H9 (cell line): ENCODE measurements at regions not wholly inside any gene's neighbourhood (a gene's known extent, or its start where the extent isn't known, plus 50 kb on each side); places are given as distances from the start of the nearest gene placed in this dataset.

ENCODE experiments used
- DNase-seq: peaks from one replicate; pipeline ENCODE4 v3.0.0-alpha.2; 2017
- H2AFZ ChIP-seq: one replicate; pipeline ENCODE4 v1.6.1; 2013; ENCODE audit warnings: mild to moderate bottlenecking, low read length, control low read depth, moderate library complexity
- H2AK5ac ChIP-seq: 2 replicates; pipeline ENCODE4 v1.6.1; 2013; ENCODE audit warnings: low read length, control low read depth, mixed read lengths; ENCODE audit not compliant: insufficient read length
- H2BK120ac ChIP-seq: one replicate; pipeline ENCODE4 v1.6.1; 2013; ENCODE audit warnings: low read depth, mild to moderate bottlenecking, low read length, control low read depth, inconsistent platforms; ENCODE audit not compliant: poor library complexity, severe bottlenecking
- H2BK12ac ChIP-seq: 2 replicates; pipeline ENCODE4 v1.6.1; 2013; ENCODE audit warnings: low read length, control low read depth, mixed read lengths, low read depth; ENCODE audit not compliant: insufficient read length
- H2BK15ac ChIP-seq: 2 replicates; pipeline ENCODE4 v1.6.1; 2013; ENCODE audit warnings: low read depth, low read length, control low read depth
- H2BK20ac ChIP-seq: one replicate; pipeline ENCODE4 v1.6.1; 2013; ENCODE audit warnings: low read depth, mild to moderate bottlenecking, low read length, control low read depth, inconsistent platforms; ENCODE audit not compliant: poor library complexity, severe bottlenecking
- H2BK5ac ChIP-seq: 2 replicates; pipeline ENCODE4 v1.6.1; 2013; ENCODE audit warnings: low read length, control low read depth, mixed read lengths; ENCODE audit not compliant: insufficient read length
- H3K14ac ChIP-seq: 2 replicates; pipeline ENCODE4 v1.6.1; 2013; ENCODE audit warnings: low read length, control low read depth; ENCODE audit not compliant: insufficient read depth
- H3K18ac ChIP-seq: 2 replicates; pipeline ENCODE4 v1.6.1; 2013; ENCODE audit warnings: low read depth, mild to moderate bottlenecking, mixed read lengths, low read length, control low read depth; ENCODE audit not compliant: insufficient read length
- H3K23ac ChIP-seq: 2 replicates; pipeline ENCODE4 v1.6.1; 2013; ENCODE audit warnings: low read length, control low read depth, mixed read lengths, low read depth; ENCODE audit not compliant: insufficient read length
- H3K23me2 ChIP-seq: 2 replicates; pipeline ENCODE4 v1.6.1; 2013; ENCODE audit warnings: low read depth, mild to moderate bottlenecking, mixed read lengths, low read length, control low read depth; ENCODE audit not compliant: insufficient read length, poor library complexity, severe bottlenecking
- H3K27ac ChIP-seq: 2 replicates; pipeline ENCODE4 v1.5.1; 2013; ENCODE audit warnings: low read length, control low read depth, mixed read lengths, low read depth; ENCODE audit not compliant: insufficient read length
- H3K27me3 ChIP-seq: 2 replicates; pipeline ENCODE4 v1.6.1; 2013; ENCODE audit warnings: low read length, control low read depth, inconsistent platforms; ENCODE audit not compliant: insufficient read depth
- H3K4ac ChIP-seq: 2 replicates; pipeline ENCODE4 v1.6.1; 2013; ENCODE audit warnings: low read depth, mild to moderate bottlenecking, control low read depth, inconsistent platforms, low read length, moderate library complexity
- H3K4me1 ChIP-seq: 2 replicates; pipeline ENCODE4 v1.6.1; 2013; ENCODE audit warnings: low read length, control low read depth, inconsistent platforms; ENCODE audit not compliant: insufficient read depth
- H3K4me2 ChIP-seq: 2 replicates; pipeline ENCODE4 v1.6.1; 2013; ENCODE audit warnings: low read length, control low read depth, mixed read lengths; ENCODE audit not compliant: insufficient read length, insufficient read depth
- H3K56ac ChIP-seq: 2 replicates; pipeline ENCODE4 v1.6.1; 2013; ENCODE audit warnings: low read depth, mild to moderate bottlenecking, mixed read lengths, low read length, control low read depth; ENCODE audit not compliant: insufficient read length
- H3K79me1 ChIP-seq: 2 replicates; pipeline ENCODE4 v1.6.1; 2013; ENCODE audit warnings: low read depth, mild to moderate bottlenecking, moderate library complexity, low read length, control low read depth, inconsistent platforms; ENCODE audit not compliant: insufficient read depth, poor library complexity, severe bottlenecking
- H3K79me2 ChIP-seq: 2 replicates; pipeline ENCODE4 v1.6.1; 2013; ENCODE audit warnings: low read length, control low read depth, inconsistent platforms; ENCODE audit not compliant: insufficient read depth
- H3K9ac ChIP-seq: 2 replicates; pipeline ENCODE4 v1.6.1; 2013; ENCODE audit warnings: low read length, control low read depth, mixed read lengths; ENCODE audit not compliant: insufficient read length; ENCODE audit errors: extremely low read depth
- H3K9me3 ChIP-seq: one replicate; pipeline ENCODE4 v1.6.1; 2013; ENCODE audit warnings: low read depth, low read length, inconsistent platforms; ENCODE audit not compliant: control insufficient read depth
- H3T11ph ChIP-seq: one replicate; pipeline ENCODE4 v1.6.1; 2013; ENCODE audit warnings: mild to moderate bottlenecking, low read length, control low read depth, inconsistent platforms
- H4K20me1 ChIP-seq: one replicate; pipeline ENCODE4 v1.6.1; 2013; ENCODE audit not compliant: control insufficient read depth, insufficient read length, insufficient read depth
- H4K5ac ChIP-seq: 2 replicates; pipeline ENCODE4 v1.6.1; 2013; ENCODE audit warnings: low read depth, mild to moderate bottlenecking, mixed read lengths, low read length, control low read depth; ENCODE audit not compliant: insufficient read length
- H4K8ac ChIP-seq: replicated peaks from 2 replicates; pipeline ENCODE4 v1.6.1; 2013; ENCODE audit warnings: low read length, control low read depth, mixed read lengths, low read depth; ENCODE audit not compliant: insufficient read length
- H4K91ac ChIP-seq: 2 replicates; pipeline ENCODE4 v1.6.1; 2013; ENCODE audit warnings: low read depth, mild to moderate bottlenecking, moderate library complexity, mixed read lengths, low read length, control low read depth; ENCODE audit not compliant: insufficient read length
- H3K27ac Mint-ChIP-seq, 3 experiments: 2 replicates in 2 of 3; 3 replicates in 1 of 3; pipeline ENCODE4 v1.8.0; 2020 to 2021; ENCODE audit warnings: mixed read lengths in 3 of 3, mild to moderate bottlenecking in 1 of 3, moderate library complexity in 1 of 3
- H3K27me3 Mint-ChIP-seq: 2 replicates; pipeline ENCODE4 v1.8.0; 2021; ENCODE audit warnings: low read depth, mild to moderate bottlenecking, moderate library complexity, mixed read lengths
- H3K36me3 Mint-ChIP-seq, 3 experiments: 2 replicates in 2 of 3; 3 replicates in 1 of 3; pipeline ENCODE4 v1.8.0; 2020 to 2021; ENCODE audit warnings: low read depth in 3 of 3, mixed read lengths in 3 of 3; ENCODE audit not compliant: insufficient read depth in 1 of 3
- H3K4me1 Mint-ChIP-seq, 2 experiments: 2 replicates each; pipeline ENCODE4 v1.8.0; 2020; ENCODE audit warnings: mixed read lengths in 2 of 2
- H3K4me3 Mint-ChIP-seq, 2 experiments: 2 replicates in 1 of 2; 3 replicates in 1 of 2; pipeline ENCODE4 v1.8.0; 2020 to 2021; ENCODE audit warnings: mild to moderate bottlenecking in 2 of 2, mixed read lengths in 2 of 2, moderate library complexity in 1 of 2
- H3K9me3 Mint-ChIP-seq, 2 experiments: 2 replicates in 1 of 2; 3 replicates in 1 of 2; pipeline ENCODE4 v1.8.0; 2020; ENCODE audit warnings: mild to moderate bottlenecking in 2 of 2, mixed read lengths in 2 of 2, moderate library complexity in 1 of 2
- CTCF ChIP-seq: fragments of 200-600 bp; sonication (generic); conservative IDR thresholded peaks from 3 replicates; pipeline ENCODE4 v1.8.0; 2021; ENCODE audit warnings: antibody characterized with exemption, mild to moderate bottlenecking
- WGBS: extraction: QIAGEN DNeasy Blood & Tissue Kit; methylation state at CpG from one replicate; pipeline ENCODE4 v1.1.7; 2013; ENCODE audit warnings: missing lambda C conversion rate, low lambda C conversion rate, mixed read lengths; ENCODE audit not compliant: insufficient read length; ENCODE audit errors: extremely low coverage; 5-methylcytosine and 5-hydroxymethylcytosine counted together

DNA sequence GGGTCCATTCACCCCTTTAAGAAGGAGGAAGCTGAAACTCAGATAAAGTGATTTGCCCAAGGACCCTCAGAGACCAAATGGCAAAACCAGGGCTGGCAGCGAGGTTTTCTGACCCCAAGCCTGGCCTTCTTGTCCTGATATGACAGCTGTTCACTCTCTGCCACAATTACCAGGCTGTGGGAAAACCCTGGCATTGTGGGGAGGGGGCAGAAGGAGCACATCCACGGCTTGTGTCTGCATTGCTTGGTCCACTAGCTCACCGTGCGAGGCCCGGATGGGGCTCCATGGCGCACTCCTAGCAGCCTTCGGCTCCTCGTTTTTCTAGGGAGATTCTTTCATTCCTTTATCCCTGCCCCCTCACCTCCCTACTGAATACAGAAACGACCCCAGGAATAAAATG lies 143.4 kb upstream of the SIX2 start:
- Histone ChIP-seq H3K27me3 (no peaks in the 10 kb centered on the region), H2BK5ac (no peak overlapping the region), H2AK5ac (no peak overlapping the region), H3K27ac (no peak overlapping the region), H3K23me2 (no peaks in the 10 kb centered on the region), H2BK15ac (no peak overlapping the region), H3K79me2 (no peaks in the 10 kb centered on the region), H3K4me2 (no peak overlapping the region), H3K23ac (no peak overlapping the region), H4K5ac (no peak overlapping the region), H3K18ac (no peak overlapping the region), H2BK20ac (no peak overlapping the region), H3K4ac (no peak overlapping the region), H3T11ph (no peak overlapping the region), H3K14ac (no peak overlapping the region), H4K20me1 (no peaks in the 10 kb centered on the region), H2BK12ac (no peak overlapping the region), H2AFZ (no peak overlapping the region), H3K9me3 (no peaks in the 10 kb centered on the region), H3K4me1 (no peaks in the 10 kb centered on the region), H4K8ac (no peak overlapping the region), H2BK120ac (no peak overlapping the region), H4K91ac (no peak overlapping the region), H3K9ac (no peak overlapping the region), H3K56ac (no peak overlapping the region), H3K79me1 (no peaks in the 10 kb centered on the region)
- Mint-ChIP-seq H3K36me3 (peaks cover 0 to 6% (median 0%) of the 10 kb centered on the region in 3 experiments; a peak in 3 of 7 replicates), H3K4me3 (no peak overlapping the region), H3K9me3 (peaks cover 5 to 9% of the 10 kb centered on the region in 2 experiments), H3K27me3 (peaks cover 3% of the 10 kb centered on the region), H3K27ac (no peak overlapping the region), H3K4me1 (peaks cover 6 to 7% of the 10 kb centered on the region in 2 experiments; a peak in 3 of 4 replicates)
- DNase-seq: no peak
- no CpG with 5 or more reads among the region's 9 CpGs for WGBS
- no peak for TF ChIP-seq CTCF
